ENCODE measurements at regions not wholly inside any gene's neighbourhood (a gene's known extent, or its start where the extent isn't known, plus 50 kb on each side); places are given as distances from the start of the nearest gene placed in this dataset.
"Not testable (repeated sequence)": the region's sequence is repeated elsewhere in the genome, so short reads cannot be mapped to it uniquely, and the experiment has no call there.

GRCh38 chr19:56894626-56895025, 54.1 kb upstream of the PEG3 start:
- H3K9me3 ChIP-seq (ENCODE audit: control insufficient read depth, low read length), result peaks cover 69% of the 10 kb centered on the region
- no peaks in the 10 kb centered on the region for H3K36me3 ChIP-seq (ENCODE audit: control insufficient read depth, insufficient read depth, low read length)
- H3K4me3 ChIP-seq (ENCODE audit: extremely low read depth, insufficient read depth, low read length, poor library complexity, severe bottlenecking), result no peak overlapping the region
- no peaks in the 10 kb centered on the region for H3K4me1 ChIP-seq (ENCODE audit: control insufficient read depth, insufficient read depth, low read length, poor library complexity, severe bottlenecking)
- WGBS, 2 experiments (ENCODE audit: insufficient coverage in 2 of 2), result 73 to 85% methylated on average over 6 to 8 of the region's 9 CpGs
- H3K27ac ChIP-seq (ENCODE audit: low read depth, low read length, severe bottlenecking), result no peak overlapping the region

- no peaks in the 10 kb centered on the region for H3K4me1 ChIP-seq (ENCODE audit: control insufficient read depth, insufficient read depth, low read length, poor library complexity, severe bottlenecking)
- H3K36me3 ChIP-seq (ENCODE audit: control insufficient read depth, insufficient read depth, low read length), result no peaks in the 10 kb centered on the region
- 63 to 79% methylated on average over 3 of the region's 3 CpGs for WGBS, 2 experiments (ENCODE audit: insufficient coverage in 2 of 2)
- H3K4me3 ChIP-seq (ENCODE audit: extremely low read depth, insufficient read depth, low read length, poor library complexity, severe bottlenecking), result no peak overlapping the region
- H3K27ac ChIP-seq (ENCODE audit: low read depth, low read length, severe bottlenecking), result no peak overlapping the region
- peaks cover 75% of the 10 kb centered on the region for H3K9me3 ChIP-seq (ENCODE audit: control insufficient read depth, low read length)
Observed at GRCh38 chr19:56896095-56896494, 55.6 kb upstream of the PEG3 start.

GRCh38 chr19:56899943-56900342, 59.4 kb upstream of the PEG3 start:
- Histone ChIP-seq H3K27ac (ENCODE audit: low read depth, low read length, severe bottlenecking) (no peak overlapping the region), H3K9me3 (ENCODE audit: control insufficient read depth, low read length) (peaks cover 67% of the 10 kb centered on the region), H3K36me3 (ENCODE audit: control insufficient read depth, insufficient read depth, low read length) (no peaks in the 10 kb centered on the region), H3K4me3 (ENCODE audit: extremely low read depth, insufficient read depth, low read length, poor library complexity, severe bottlenecking) (no peak overlapping the region), H3K4me1 (ENCODE audit: control insufficient read depth, insufficient read depth, low read length, poor library complexity, severe bottlenecking) (no peaks in the 10 kb centered on the region)
- 52 to 90% methylated on average over 4 to 5 of the region's 6 CpGs for WGBS, 2 experiments (ENCODE audit: insufficient coverage in 2 of 2)

- 79 to 88% methylated on average over 10 to 12 of the region's 12 CpGs for WGBS, 2 experiments (ENCODE audit: insufficient coverage in 2 of 2)
- no peak overlapping the region for H3K4me3 ChIP-seq (ENCODE audit: extremely low read depth, insufficient read depth, low read length, poor library complexity, severe bottlenecking)
- H3K36me3 ChIP-seq (ENCODE audit: control insufficient read depth, insufficient read depth, low read length), result no peaks in the 10 kb centered on the region
- no peaks in the 10 kb centered on the region for H3K4me1 ChIP-seq (ENCODE audit: control insufficient read depth, insufficient read depth, low read length, poor library complexity, severe bottlenecking)
- peaks cover 63% of the 10 kb centered on the region for H3K9me3 ChIP-seq (ENCODE audit: control insufficient read depth, low read length)
- no peak overlapping the region for H3K27ac ChIP-seq (ENCODE audit: low read depth, low read length, severe bottlenecking)
Observed at GRCh38 chr19:56900573-56901097, 60.1 kb upstream of the PEG3 start.

- WGBS, 2 experiments (ENCODE audit: insufficient coverage in 2 of 2), result 60% methylated on average over 6 of the region's 6 CpGs
- Histone ChIP-seq H3K36me3 (ENCODE audit: control insufficient read depth, insufficient read depth, low read length) (no peaks in the 10 kb centered on the region), H3K4me3 (ENCODE audit: extremely low read depth, insufficient read depth, low read length, poor library complexity, severe bottlenecking) (no peak overlapping the region), H3K9me3 (ENCODE audit: control insufficient read depth, low read length) (peaks cover 64% of the 10 kb centered on the region), H3K4me1 (ENCODE audit: control insufficient read depth, insufficient read depth, low read length, poor library complexity, severe bottlenecking) (no peaks in the 10 kb centered on the region), H3K27ac (ENCODE audit: low read depth, low read length, severe bottlenecking) (no peak overlapping the region)
Observed at GRCh38 chr19:56905631-56906150, 65.2 kb upstream of the PEG3 start.

- Histone ChIP-seq H3K9me3 (ENCODE audit: control insufficient read depth, low read length) (peaks cover 74% of the 10 kb centered on the region), H3K36me3 (ENCODE audit: control insufficient read depth, insufficient read depth, low read length) (no peaks in the 10 kb centered on the region), H3K4me3 (ENCODE audit: extremely low read depth, insufficient read depth, low read length, poor library complexity, severe bottlenecking) (no peak overlapping the region), H3K27ac (ENCODE audit: low read depth, low read length, severe bottlenecking) (no peak overlapping the region), H3K4me1 (ENCODE audit: control insufficient read depth, insufficient read depth, low read length, poor library complexity, severe bottlenecking) (no peaks in the 10 kb centered on the region)
- 75 to 78% methylated on average over 7 to 8 of the region's 10 CpGs for WGBS, 2 experiments (ENCODE audit: insufficient coverage in 2 of 2)
Observed at GRCh38 chr19:56912401-56913112, 72.0 kb upstream of the PEG3 start.

- H3K36me3 ChIP-seq (ENCODE audit: control insufficient read depth, insufficient read depth, low read length); H3K4me1 ChIP-seq (ENCODE audit: control insufficient read depth, insufficient read depth, low read length, poor library complexity, severe bottlenecking); H3K27ac ChIP-seq (ENCODE audit: low read depth, low read length, severe bottlenecking); H3K4me3 ChIP-seq (ENCODE audit: extremely low read depth, insufficient read depth, low read length, poor library complexity, severe bottlenecking): not testable (repeated sequence)
- peaks cover 69% of the 10 kb centered on the region for H3K9me3 ChIP-seq (ENCODE audit: control insufficient read depth, low read length)
- WGBS, 2 experiments (ENCODE audit: insufficient coverage in 2 of 2), result 80 to 100% methylated on average over 3 to 4 of the region's 4 CpGs
Observed at GRCh38 chr19:56913113-56913455, 72.6 kb upstream of the PEG3 start.

GRCh38 chr19:56916528-56916927, 76.0 kb upstream of the PEG3 start:
- no peaks in the 10 kb centered on the region for H3K36me3 ChIP-seq (ENCODE audit: control insufficient read depth, insufficient read depth, low read length)
- H3K4me1 ChIP-seq (ENCODE audit: control insufficient read depth, insufficient read depth, low read length, poor library complexity, severe bottlenecking), result no peaks in the 10 kb centered on the region
- no peak overlapping the region for H3K4me3 ChIP-seq (ENCODE audit: extremely low read depth, insufficient read depth, low read length, poor library complexity, severe bottlenecking)
- WGBS, 2 experiments (ENCODE audit: insufficient coverage in 2 of 2), result 100% methylated on average over 1 of the region's 2 CpGs; no CpG with 5 or more reads in 1 of the 2 experiments
- peaks cover 60% of the 10 kb centered on the region for H3K9me3 ChIP-seq (ENCODE audit: control insufficient read depth, low read length)
- H3K27ac ChIP-seq (ENCODE audit: low read depth, low read length, severe bottlenecking), result no peak overlapping the region

GRCh38 chr19:56917529-56917928, 77.0 kb upstream of the PEG3 start:
- Histone ChIP-seq H3K36me3 (ENCODE audit: control insufficient read depth, insufficient read depth, low read length) (no peaks in the 10 kb centered on the region), H3K4me1 (ENCODE audit: control insufficient read depth, insufficient read depth, low read length, poor library complexity, severe bottlenecking) (no peaks in the 10 kb centered on the region), H3K27ac (ENCODE audit: low read depth, low read length, severe bottlenecking) (no peak overlapping the region), H3K4me3 (ENCODE audit: extremely low read depth, insufficient read depth, low read length, poor library complexity, severe bottlenecking) (no peak overlapping the region), H3K9me3 (ENCODE audit: control insufficient read depth, low read length) (peaks cover 51% of the 10 kb centered on the region)
- WGBS, 2 experiments (ENCODE audit: insufficient coverage in 2 of 2), result 20 to 57% methylated on average over 1 to 3 of the region's 6 CpGs

- peaks cover 48% of the 10 kb centered on the region for H3K9me3 ChIP-seq (ENCODE audit: control insufficient read depth, low read length)
- no peak overlapping the region for H3K4me3 ChIP-seq (ENCODE audit: extremely low read depth, insufficient read depth, low read length, poor library complexity, severe bottlenecking)
- H3K4me1 ChIP-seq (ENCODE audit: control insufficient read depth, insufficient read depth, low read length, poor library complexity, severe bottlenecking), result no peaks in the 10 kb centered on the region
- H3K36me3 ChIP-seq (ENCODE audit: control insufficient read depth, insufficient read depth, low read length), result no peaks in the 10 kb centered on the region
- H3K27ac ChIP-seq (ENCODE audit: low read depth, low read length, severe bottlenecking), result no peak overlapping the region
- 80 to 95% methylated on average over 2 to 4 of the region's 6 CpGs for WGBS, 2 experiments (ENCODE audit: insufficient coverage in 2 of 2)
Observed at GRCh38 chr19:56917998-56918397, 77.5 kb upstream of the PEG3 start.

- Histone ChIP-seq H3K4me3 (ENCODE audit: extremely low read depth, insufficient read depth, low read length, poor library complexity, severe bottlenecking) (no peak overlapping the region), H3K27ac (ENCODE audit: low read depth, low read length, severe bottlenecking) (no peak overlapping the region), H3K36me3 (ENCODE audit: control insufficient read depth, insufficient read depth, low read length) (no peaks in the 10 kb centered on the region), H3K4me1 (ENCODE audit: control insufficient read depth, insufficient read depth, low read length, poor library complexity, severe bottlenecking) (no peaks in the 10 kb centered on the region), H3K9me3 (ENCODE audit: control insufficient read depth, low read length) (peaks cover 44% of the 10 kb centered on the region)
- 42 to 43% methylated on average over 3 to 4 of the region's 7 CpGs for WGBS, 2 experiments (ENCODE audit: insufficient coverage in 2 of 2)
Observed at GRCh38 chr19:56918682-56919307, 78.3 kb upstream of the PEG3 start.
